Calu3 (cell line): ENCODE measurements at regions not wholly inside any gene's neighbourhood (a gene's known extent, or its start where the extent isn't known, plus 50 kb on each side); places are given as distances from the start of the nearest gene placed in this dataset.

ENCODE experiments used
- BruUV-seq: library from RNA; stranded (reverse); fragments of 400-500 nt; replicated peaks from 2 replicates; lab custom pipeline; 2021; lab: Mats Ljungman, UMichigan
- CTCF ChIA-PET: fragments of 300-600 bp; sonication (Branson Sonifier 250); formaldehyde crosslinking; loops from one replicate; lab custom pipeline; 2022; ENCODE audit warnings: antibody characterized with exemption; lab: Charles Lee
- DNase-seq: peaks from one replicate; pipeline ENCODE4 v3.0.0; 2022
- H3K27ac Mint-ChIP-seq: one replicate; pipeline ENCODE4 v1.8.0; 2022; ENCODE audit warnings: mixed read lengths; ENCODE audit not compliant: unreplicated experiment
- H3K27me3 Mint-ChIP-seq: one replicate; pipeline ENCODE4 v1.8.0; 2022; ENCODE audit warnings: mixed read lengths; ENCODE audit not compliant: unreplicated experiment
- H3K36me3 Mint-ChIP-seq: one replicate; pipeline ENCODE4 v1.8.0; 2022; ENCODE audit warnings: mild to moderate bottlenecking, moderate library complexity, mixed read lengths; ENCODE audit not compliant: insufficient read depth, unreplicated experiment
- H3K4me1 Mint-ChIP-seq: one replicate; pipeline ENCODE4 v1.8.0; 2022; ENCODE audit warnings: mild to moderate bottlenecking, low read depth, mixed read lengths; ENCODE audit not compliant: unreplicated experiment
- H3K4me3 Mint-ChIP-seq: one replicate; pipeline ENCODE4 v1.8.0; 2022; ENCODE audit warnings: mild to moderate bottlenecking, low read depth, moderate library complexity, mixed read lengths; ENCODE audit not compliant: unreplicated experiment
- H3K9me3 Mint-ChIP-seq: one replicate; pipeline ENCODE4 v1.8.0; 2022; ENCODE audit warnings: low read depth, mixed read lengths; ENCODE audit not compliant: unreplicated experiment
- CTCF ChIP-seq: fragments of 200-600 bp; IDR thresholded peaks from one replicate; pipeline ENCODE4 v1.8.0; 2022; ENCODE audit warnings: antibody characterized with exemption; ENCODE audit not compliant: unreplicated experiment
- intact Hi-C: fragments of 100-400 bp; cut with micrococcal nuclease; formaldehyde crosslinking; loops from one replicate; pipeline ENCODE4 v1.10.0; 2022; ENCODE audit not compliant: unreplicated experiment

GRCh38 chr16:86709902-86710601, 131.7 kb downstream of the FOXL1 start:
- no TSS peak for BruUV-seq
- no peak for TF ChIP-seq CTCF
- peaks cover 15% of the 10 kb centered on the region for H3K27me3 Mint-ChIP-seq
- no peak overlapping the region for H3K4me3 Mint-ChIP-seq
- CTCF ChIA-PET = no interaction called here
- H3K9me3 Mint-ChIP-seq = peaks cover 6% of the 10 kb centered on the region
- H3K27ac Mint-ChIP-seq = no peak overlapping the region
- no peak for DNase-seq
- no peaks in the 10 kb centered on the region for H3K36me3 Mint-ChIP-seq
- no peaks in the 10 kb centered on the region for H3K4me1 Mint-ChIP-seq
- intact Hi-C loops = no loop called here

GRCh38 chr16:86710602-86710950, 132.2 kb downstream of the FOXL1 start:
- H3K4me3 Mint-ChIP-seq = no peak overlapping the region

GRCh38 chr16:86712158-86713009, 134.0 kb downstream of the FOXL1 start:
- peaks cover 6% of the 10 kb centered on the region for H3K9me3 Mint-ChIP-seq
- CTCF ChIA-PET = no interaction called here
- BruUV-seq = no TSS peak
- H3K27me3 Mint-ChIP-seq = peaks cover 15% of the 10 kb centered on the region
- no peaks in the 10 kb centered on the region for H3K36me3 Mint-ChIP-seq
- no peak for TF ChIP-seq CTCF
- H3K4me3 Mint-ChIP-seq = no peak overlapping the region
- H3K27ac Mint-ChIP-seq = no peak overlapping the region
- peaks cover 14% of the 10 kb centered on the region for H3K4me1 Mint-ChIP-seq
- intact Hi-C loops = no loop called here
- DNase-seq = no peak

More at GRCh38 chr16:86710602-86710950, 132.2 kb downstream of the FOXL1 start:
- H3K4me1 Mint-ChIP-seq = no peaks in the 10 kb centered on the region
- intact Hi-C loops = no loop called here
- BruUV-seq = no TSS peak
- peaks cover 15% of the 10 kb centered on the region for H3K27me3 Mint-ChIP-seq
- H3K9me3 Mint-ChIP-seq = peaks cover 6% of the 10 kb centered on the region
- no peak overlapping the region for H3K27ac Mint-ChIP-seq
- H3K36me3 Mint-ChIP-seq = no peaks in the 10 kb centered on the region
- DNase-seq = no peak
- CTCF ChIA-PET = no interaction called here
- TF ChIP-seq CTCF = no peak

- H3K27me3 Mint-ChIP-seq = peaks cover 15% of the 10 kb centered on the region
- CTCF ChIA-PET = no interaction called here
Measured at GRCh38 chr16:86713021-86713631, 134.8 kb downstream of the FOXL1 start.

More at GRCh38 chr16:86713021-86713631, 134.8 kb downstream of the FOXL1 start:
- intact Hi-C loops = no loop called here
- DNase-seq = no peak
- Mint-ChIP-seq H3K4me1 (peaks cover 22% of the 10 kb centered on the region), H3K27ac (no peak overlapping the region), H3K36me3 (peaks cover 6% of the 10 kb centered on the region), H3K9me3 (peaks cover 6% of the 10 kb centered on the region), H3K4me3 (no peak overlapping the region)
- TF ChIP-seq CTCF = no peak
- no TSS peak for BruUV-seq
